Activated naive CD8-positive, alpha-beta T cell treated with anti-CD3 and anti-CD28 coated beads, Interleukin-2, amount 50 U/mL, for 24 hours (primary cell): ENCODE measurements at regions not wholly inside any gene's neighbourhood (a gene's known extent, or its start where the extent isn't known, plus 50 kb on each side); places are given as distances from the start of the nearest gene placed in this dataset.

Experiments
- ATAC-seq: fragments of 150-1000 bp; cut with Tn5 transposase; one replicate; pipeline ENCODE4 v1.10.0; 2021
- DNase-seq: peaks from one replicate; pipeline ENCODE4 v3.0.0; 2021
- H3K27ac Mint-ChIP-seq: one replicate; pipeline ENCODE4 v1.8.0; 2021; ENCODE audit warnings: mild to moderate bottlenecking, mixed read lengths
- H3K27me3 Mint-ChIP-seq: one replicate; pipeline ENCODE4 v1.8.0; 2021; ENCODE audit warnings: mixed read lengths
- H3K36me3 Mint-ChIP-seq: one replicate; pipeline ENCODE4 v1.8.0; 2021; ENCODE audit warnings: low read depth, mixed read lengths
- H3K4me1 Mint-ChIP-seq: one replicate; pipeline ENCODE4 v1.8.0; 2021; ENCODE audit warnings: mixed read lengths
- H3K4me3 Mint-ChIP-seq: one replicate; pipeline ENCODE4 v1.8.0; 2021; ENCODE audit warnings: mild to moderate bottlenecking, moderate library complexity, mixed read lengths
- H3K9me3 Mint-ChIP-seq: one replicate; pipeline ENCODE4 v1.8.0; 2021; ENCODE audit warnings: mixed read lengths

- DNase-seq, result no peak
- H3K4me3 Mint-ChIP-seq, result no peak overlapping the region
- peaks cover 19% of the 10 kb centered on the region for H3K27me3 Mint-ChIP-seq
- no peaks in the 10 kb centered on the region for H3K4me1 Mint-ChIP-seq
- H3K36me3 Mint-ChIP-seq, result no peaks in the 10 kb centered on the region
- no peaks in the 10 kb centered on the region for H3K9me3 Mint-ChIP-seq
- no peak overlapping the region for H3K27ac Mint-ChIP-seq
- ATAC-seq, result no peak
These were observed 242.4 kb downstream of the ALDH8A1 start for GRCh38 chr6:134707342-134708031.

DNA sequence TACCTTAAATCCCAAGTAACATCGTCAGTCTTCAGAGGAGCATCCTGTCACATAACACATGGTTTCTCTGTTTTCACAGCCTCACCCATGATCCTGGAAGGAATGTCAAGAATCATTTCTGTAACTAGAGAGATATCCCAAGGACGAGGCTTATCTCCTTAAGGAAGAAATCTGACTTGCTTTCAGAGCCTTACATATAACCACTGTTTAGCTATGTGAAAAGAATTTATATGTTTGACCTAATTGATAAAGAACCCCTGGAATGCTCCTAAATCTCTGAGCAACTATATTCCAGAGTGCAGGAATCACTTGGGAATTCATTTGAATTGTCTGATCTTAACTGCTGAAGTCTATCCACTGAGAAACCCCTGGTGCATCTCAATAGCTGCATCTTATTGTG is 243.1 kb downstream of the ALDH8A1 start:
- no peaks in the 10 kb centered on the region for H3K36me3 Mint-ChIP-seq
- ATAC-seq, result no peak
- H3K4me3 Mint-ChIP-seq, result no peak overlapping the region
- no peak for DNase-seq
- no peaks in the 10 kb centered on the region for H3K9me3 Mint-ChIP-seq
- no peak overlapping the region for H3K27ac Mint-ChIP-seq
- H3K27me3 Mint-ChIP-seq, result peaks cover 19% of the 10 kb centered on the region
- H3K4me1 Mint-ChIP-seq, result no peaks in the 10 kb centered on the region

GRCh38 chr6:134706153-134706552 is 243.7 kb downstream of the ALDH8A1 start:
- no peaks in the 10 kb centered on the region for H3K36me3 Mint-ChIP-seq
- ATAC-seq, result no peak
- H3K4me3 Mint-ChIP-seq, result no peak overlapping the region
- H3K27ac Mint-ChIP-seq, result no peak overlapping the region
- no peak for DNase-seq
- peaks cover 19% of the 10 kb centered on the region for H3K27me3 Mint-ChIP-seq
- H3K4me1 Mint-ChIP-seq, result no peaks in the 10 kb centered on the region
- no peaks in the 10 kb centered on the region for H3K9me3 Mint-ChIP-seq

- Mint-ChIP-seq H3K27me3 (peaks cover 16% of the 10 kb centered on the region), H3K27ac (no peak overlapping the region), H3K36me3 (no peaks in the 10 kb centered on the region), H3K4me3 (no peak overlapping the region), H3K4me1 (no peaks in the 10 kb centered on the region), H3K9me3 (no peaks in the 10 kb centered on the region)
- DNase-seq, result no peak
- ATAC-seq, result no peak
These were observed 246.7 kb downstream of the ALDH8A1 start for GRCh38 chr6:134703206-134703605.

GRCh38 chr6:134702279-134702678 is 247.6 kb downstream of the ALDH8A1 start:
- ATAC-seq, result no peak
- Mint-ChIP-seq H3K27me3 (peaks cover 14% of the 10 kb centered on the region), H3K27ac (no peak overlapping the region), H3K4me3 (no peak overlapping the region), H3K9me3 (no peaks in the 10 kb centered on the region), H3K4me1 (no peaks in the 10 kb centered on the region), H3K36me3 (no peaks in the 10 kb centered on the region)
- no peak for DNase-seq

DNA sequence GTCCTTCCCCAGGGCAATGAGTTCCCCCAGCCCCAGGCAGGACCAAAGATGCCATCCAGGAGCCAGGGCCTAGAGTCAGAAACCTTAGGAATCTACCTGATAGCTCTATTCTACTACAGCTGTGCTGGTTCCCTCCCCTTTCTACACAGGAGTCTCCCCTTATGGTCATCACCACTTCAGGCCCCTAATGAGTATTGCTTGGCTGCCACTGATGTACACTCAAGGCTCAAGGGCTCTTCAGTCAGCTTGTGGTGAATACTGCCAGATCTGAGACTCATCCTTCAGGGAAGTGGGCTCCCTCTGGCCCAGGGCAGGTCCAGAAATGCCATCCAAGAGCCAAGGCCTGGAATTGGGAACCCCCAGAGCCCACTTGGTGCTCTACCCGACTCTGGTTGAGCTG is 248.6 kb downstream of the ALDH8A1 start:
- H3K27me3 Mint-ChIP-seq, result peaks cover 11% of the 10 kb centered on the region
- H3K4me1 Mint-ChIP-seq, result no peaks in the 10 kb centered on the region
- no peak overlapping the region for H3K4me3 Mint-ChIP-seq
- H3K36me3 Mint-ChIP-seq, result no peaks in the 10 kb centered on the region
- no peak for ATAC-seq
- no peak overlapping the region for H3K27ac Mint-ChIP-seq
- no peaks in the 10 kb centered on the region for H3K9me3 Mint-ChIP-seq
- no peak for DNase-seq

DNA sequence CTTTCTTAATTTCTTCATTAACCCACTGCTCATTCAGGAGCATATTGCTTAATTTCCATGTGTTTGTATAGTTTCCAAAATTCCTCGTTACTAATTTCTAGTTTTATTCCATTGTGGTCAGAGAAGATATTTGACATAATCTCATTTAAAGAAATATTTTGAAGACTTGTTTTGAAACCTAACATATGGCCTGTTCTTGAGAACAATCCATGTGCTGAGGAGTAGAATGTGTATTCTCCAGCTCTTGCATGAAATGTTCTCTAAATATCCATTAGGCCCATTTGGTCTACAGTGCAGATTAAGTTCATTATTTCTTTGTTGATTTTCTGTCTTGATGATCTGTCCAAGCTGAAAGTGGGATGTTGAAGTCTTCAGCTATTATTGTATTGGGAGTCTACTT is 251.7 kb downstream of the ALDH8A1 start:
- Mint-ChIP-seq H3K27me3 (peaks cover 10% of the 10 kb centered on the region), H3K27ac (no peak overlapping the region)

GRCh38 chr6:134692008-134692407 is 257.9 kb downstream of the ALDH8A1 start:
- DNase-seq (no peak), ATAC-seq (no peak)
- H3K27ac Mint-ChIP-seq, result no peak overlapping the region
- no peaks in the 10 kb centered on the region for H3K9me3 Mint-ChIP-seq
- H3K4me3 Mint-ChIP-seq, result no peak overlapping the region
- no peaks in the 10 kb centered on the region for H3K36me3 Mint-ChIP-seq
- H3K27me3 Mint-ChIP-seq, result peaks cover 20% of the 10 kb centered on the region
- no peaks in the 10 kb centered on the region for H3K4me1 Mint-ChIP-seq

More for the DNA sequence above, 251.7 kb downstream of the ALDH8A1 start:
- Mint-ChIP-seq H3K4me1 (no peaks in the 10 kb centered on the region), H3K9me3 (no peaks in the 10 kb centered on the region), H3K4me3 (no peak overlapping the region), H3K36me3 (no peaks in the 10 kb centered on the region)
- ATAC-seq (no peak), DNase-seq (no peak)

DNA sequence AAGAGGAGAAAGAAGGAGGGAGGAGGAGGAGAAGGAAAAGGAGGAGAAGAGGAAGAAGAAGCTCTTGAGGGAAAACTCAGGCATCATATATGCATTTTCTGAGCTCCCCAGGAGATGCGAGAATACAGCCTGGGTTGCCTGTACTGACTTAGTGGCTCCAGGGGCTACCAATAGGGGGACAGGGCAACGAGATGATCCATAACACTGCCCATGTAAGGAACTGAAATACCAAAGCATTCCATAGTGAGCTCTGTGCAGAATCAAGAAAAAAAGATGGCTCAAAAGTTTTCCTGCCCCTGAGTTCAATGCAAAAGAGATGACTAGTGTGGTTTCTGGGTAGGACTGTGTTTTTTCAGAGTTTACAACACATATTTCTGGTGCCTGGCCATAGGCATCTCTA is 258.7 kb downstream of the ALDH8A1 start:
- Mint-ChIP-seq H3K27me3 (peaks cover 20% of the 10 kb centered on the region), H3K9me3 (no peaks in the 10 kb centered on the region), H3K36me3 (no peaks in the 10 kb centered on the region), H3K4me3 (no peak overlapping the region), H3K4me1 (no peaks in the 10 kb centered on the region), H3K27ac (no peak overlapping the region)
- DNase-seq (no peak), ATAC-seq (no peak)

GRCh38 chr6:134690048-134690447 is 259.9 kb downstream of the ALDH8A1 start:
- Mint-ChIP-seq H3K36me3 (no peaks in the 10 kb centered on the region), H3K27me3 (peaks cover 24% of the 10 kb centered on the region), H3K27ac (no peak overlapping the region), H3K4me3 (no peak overlapping the region), H3K4me1 (no peaks in the 10 kb centered on the region), H3K9me3 (no peaks in the 10 kb centered on the region)
- no peak for DNase-seq
- ATAC-seq, result no peak

GRCh38 chr6:134689641-134690040 is 260.3 kb downstream of the ALDH8A1 start:
- peaks cover 24% of the 10 kb centered on the region for H3K27me3 Mint-ChIP-seq
- no peak overlapping the region for H3K4me3 Mint-ChIP-seq

GRCh38 chr6:134689177-134689576 is 260.7 kb downstream of the ALDH8A1 start:
- DNase-seq (no peak), ATAC-seq (no peak)
- no peak overlapping the region for H3K4me3 Mint-ChIP-seq
- H3K9me3 Mint-ChIP-seq, result no peaks in the 10 kb centered on the region
- H3K4me1 Mint-ChIP-seq, result no peaks in the 10 kb centered on the region
- H3K27me3 Mint-ChIP-seq, result peaks cover 24% of the 10 kb centered on the region
- H3K36me3 Mint-ChIP-seq, result no peaks in the 10 kb centered on the region
- H3K27ac Mint-ChIP-seq, result no peak overlapping the region

More at GRCh38 chr6:134689641-134690040, 260.3 kb downstream of the ALDH8A1 start:
- Mint-ChIP-seq H3K27ac (no peak overlapping the region), H3K4me1 (no peaks in the 10 kb centered on the region), H3K36me3 (no peaks in the 10 kb centered on the region), H3K9me3 (no peaks in the 10 kb centered on the region)
- ATAC-seq, result no peak
- no peak for DNase-seq

DNA sequence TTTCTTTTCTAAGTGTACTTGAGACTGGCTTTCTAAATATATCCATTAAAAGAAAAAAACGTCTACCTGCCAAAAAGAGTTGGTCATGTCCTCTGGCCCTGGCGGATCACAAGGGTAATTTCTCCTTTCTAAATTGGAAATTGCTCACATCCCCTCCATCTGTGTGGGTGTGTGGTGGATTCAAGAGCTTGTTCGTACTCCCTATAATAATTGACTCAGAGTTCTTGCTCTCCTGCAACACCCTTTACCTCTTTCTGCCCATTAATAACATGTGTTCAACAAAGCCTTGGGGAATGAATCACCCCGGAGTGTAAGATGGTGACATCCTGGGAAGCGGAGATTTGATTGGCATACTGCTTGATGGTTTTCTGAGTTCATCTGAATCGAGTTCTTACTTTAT is 263.8 kb downstream of the ALDH8A1 start:
- H3K4me3 Mint-ChIP-seq, result no peak overlapping the region
- H3K36me3 Mint-ChIP-seq, result no peaks in the 10 kb centered on the region
- H3K27me3 Mint-ChIP-seq, result peaks cover 17% of the 10 kb centered on the region
- no peak overlapping the region for H3K27ac Mint-ChIP-seq
- no peaks in the 10 kb centered on the region for H3K9me3 Mint-ChIP-seq
- ATAC-seq (no peak), DNase-seq (no peak)
- no peaks in the 10 kb centered on the region for H3K4me1 Mint-ChIP-seq

- Mint-ChIP-seq H3K27ac (no peak overlapping the region), H3K36me3 (no peaks in the 10 kb centered on the region), H3K4me3 (no peak overlapping the region), H3K27me3 (peaks cover 7% of the 10 kb centered on the region), H3K4me1 (no peaks in the 10 kb centered on the region), H3K9me3 (no peaks in the 10 kb centered on the region)
- DNase-seq (no peak), ATAC-seq (no peak)
These were observed 265.5 kb downstream of the ALDH8A1 start for GRCh38 chr6:134684423-134684795.

GRCh38 chr6:134683783-134684422 is 266.0 kb downstream of the ALDH8A1 start:
- Mint-ChIP-seq H3K4me1 (no peaks in the 10 kb centered on the region), H3K27me3 (peaks cover 7% of the 10 kb centered on the region), H3K4me3 (no peak overlapping the region), H3K36me3 (no peaks in the 10 kb centered on the region), H3K9me3 (no peaks in the 10 kb centered on the region), H3K27ac (no peak overlapping the region)
- ATAC-seq (no peak), DNase-seq (no peak)
